CD4-positive, alpha-beta T cell treated with Interleukin-15 for 4 hours (primary cell): ENCODE measurements at regions not wholly inside any gene's neighbourhood (a gene's known extent, or its start where the extent isn't known, plus 50 kb on each side); places are given as distances from the start of the nearest gene placed in this dataset.

Experiments used
- DNase-seq: peaks from one replicate; pipeline ENCODE4 v3.0.0-alpha.2; 2020; ENCODE audit warnings: low spot score

DNA sequence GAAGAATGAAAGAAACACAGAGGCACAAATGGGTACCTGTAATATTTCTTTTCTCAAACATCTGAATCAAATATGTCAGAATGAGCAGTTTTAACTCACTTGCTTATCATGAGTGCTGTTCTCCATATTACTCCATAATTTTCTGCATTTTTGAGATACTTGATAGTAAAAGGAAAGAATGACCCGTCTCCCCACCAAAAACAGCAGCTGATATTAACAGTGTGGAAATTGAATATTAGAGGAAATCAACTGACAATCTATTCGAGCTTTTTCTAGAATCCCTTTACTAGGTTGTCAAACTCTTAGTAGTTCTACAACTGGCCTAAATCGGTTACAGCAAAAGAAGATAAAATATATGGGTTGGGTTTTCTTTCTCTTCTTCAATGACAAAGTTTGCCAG lies 49.9 kb upstream of the HELT start:
- no peak for DNase-seq
